ENCODE measurements at regions not wholly inside any gene's neighbourhood (a gene's known extent, or its start where the extent isn't known, plus 50 kb on each side); places are given as distances from the start of the nearest gene placed in this dataset.
A peak's percentile ranks its signal among the peaks of the same experiment; 100 is the strongest.

- DNase-seq, result no peak
These were observed 173.6 kb downstream of the ARHGAP12 start for GRCh38 chr10:31754803-31755624.

DNA sequence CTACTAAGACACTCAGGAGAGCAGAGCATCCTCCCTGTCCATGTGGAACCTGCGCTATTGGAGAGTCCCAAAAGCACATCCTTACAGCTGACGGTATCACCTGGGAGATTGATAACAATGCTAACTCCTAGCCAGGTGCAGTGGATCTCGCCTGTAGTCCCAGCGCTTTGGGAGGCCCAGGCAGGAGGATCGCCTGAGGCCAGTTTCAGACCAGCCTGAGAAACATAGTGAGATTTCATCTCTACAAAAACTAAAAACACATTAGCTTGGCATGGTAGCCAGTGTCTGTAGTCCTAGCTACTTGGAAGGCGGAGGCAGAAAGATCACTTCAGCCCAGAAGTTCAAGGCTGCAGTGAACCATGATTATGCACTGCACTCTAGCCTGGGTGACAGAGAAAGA lies 174.9 kb downstream of the ARHGAP12 start:
- no peak for DNase-seq

GRCh38 chr10:31752170-31752569 lies 176.5 kb downstream of the ARHGAP12 start:
- no peak for DNase-seq

DNA sequence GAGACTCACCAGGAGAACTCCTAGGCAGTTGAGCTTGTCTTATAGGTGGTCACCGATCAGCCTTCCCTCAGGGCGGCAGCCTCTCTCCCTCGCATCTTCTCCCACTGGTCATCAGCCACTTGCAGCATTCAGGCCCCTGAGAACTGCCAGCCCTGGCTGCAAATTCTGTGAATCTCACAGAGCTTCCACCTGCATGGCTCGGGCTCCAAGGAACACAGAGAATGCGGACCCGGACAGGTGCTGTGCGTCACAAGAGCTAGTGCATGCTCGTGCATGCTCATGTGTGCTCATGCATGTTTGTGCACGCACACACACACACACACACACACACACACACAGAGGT lies 176.9 kb downstream of the ARHGAP12 start:
- DNase-seq, result no peak

DNA sequence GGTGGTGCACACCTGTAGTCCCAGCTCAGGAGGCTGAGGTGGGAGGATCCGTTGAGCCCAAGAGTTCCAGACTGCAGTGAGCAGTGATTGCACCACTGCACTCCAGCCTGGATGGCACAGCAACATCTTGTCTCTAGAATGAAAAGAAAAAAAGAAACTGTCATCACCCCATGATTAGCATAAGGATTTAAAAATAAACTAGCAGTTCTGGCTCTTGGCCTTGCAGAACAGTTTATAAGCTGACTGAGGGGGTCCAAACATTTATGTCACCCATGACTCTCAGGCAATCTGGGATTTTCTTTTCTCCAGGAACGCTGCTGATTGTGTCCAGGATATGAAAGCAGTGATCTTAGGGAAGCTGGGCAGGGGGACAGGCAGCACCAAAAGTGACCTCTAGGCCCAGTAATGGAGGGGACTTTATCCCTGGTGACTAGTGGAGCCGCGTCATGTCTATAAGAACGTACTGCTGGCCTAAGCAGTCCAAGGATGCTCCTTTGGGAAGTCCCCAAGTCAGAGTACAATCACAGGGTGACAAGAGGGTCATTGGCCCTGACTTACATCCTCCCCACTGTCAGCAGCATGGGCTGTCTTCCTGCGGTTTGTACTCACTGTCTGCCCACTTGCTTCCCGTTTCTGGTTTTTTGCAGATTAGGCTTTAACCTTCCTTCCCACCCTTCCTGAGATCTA lies 177.4 kb downstream of the ARHGAP12 start:
- peak; percentile 51 for DNase-seq

DNA sequence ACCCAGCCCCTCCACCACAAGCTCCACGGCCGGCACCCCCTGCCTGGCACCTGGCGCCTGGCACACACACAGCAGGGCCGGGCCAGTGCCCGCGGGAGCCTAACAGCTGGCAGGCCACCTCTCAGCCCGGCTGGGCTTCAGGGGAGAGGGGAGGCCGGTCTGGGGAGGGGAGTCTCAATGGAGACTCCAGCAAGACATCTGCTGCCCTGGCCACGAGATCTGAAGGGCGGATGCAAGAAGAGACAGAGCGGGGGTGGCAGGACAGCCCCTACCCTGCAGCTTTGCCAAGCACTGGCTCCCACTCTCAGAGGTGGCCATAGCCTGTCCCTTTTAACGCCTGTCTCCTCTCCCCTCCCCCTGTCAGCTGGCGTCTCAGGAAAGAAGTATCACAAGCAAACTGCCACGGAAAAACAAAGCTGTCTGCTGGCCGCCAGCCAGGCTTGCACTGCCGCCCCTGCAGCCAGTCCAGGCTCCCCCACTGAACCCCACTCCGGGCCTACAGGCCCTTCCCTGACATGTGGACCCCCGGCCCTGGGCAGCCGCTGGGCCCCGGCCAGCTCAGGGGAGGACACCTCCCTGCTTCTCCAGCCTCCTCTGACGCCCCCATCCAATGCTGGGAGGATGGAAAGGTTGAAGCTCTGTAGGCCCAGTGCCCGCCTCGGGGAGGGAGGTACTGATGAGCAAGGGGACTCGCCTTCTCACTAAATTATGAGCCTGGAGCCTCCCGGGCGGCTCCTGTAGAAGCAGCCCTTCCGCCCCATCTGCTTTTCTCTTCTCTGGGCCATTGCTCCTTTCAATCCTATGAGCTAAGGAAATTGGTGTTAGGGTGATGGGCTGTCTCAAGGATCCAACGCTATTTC lies 178.4 kb downstream of the ARHGAP12 start:
- no peak for DNase-seq

DNA sequence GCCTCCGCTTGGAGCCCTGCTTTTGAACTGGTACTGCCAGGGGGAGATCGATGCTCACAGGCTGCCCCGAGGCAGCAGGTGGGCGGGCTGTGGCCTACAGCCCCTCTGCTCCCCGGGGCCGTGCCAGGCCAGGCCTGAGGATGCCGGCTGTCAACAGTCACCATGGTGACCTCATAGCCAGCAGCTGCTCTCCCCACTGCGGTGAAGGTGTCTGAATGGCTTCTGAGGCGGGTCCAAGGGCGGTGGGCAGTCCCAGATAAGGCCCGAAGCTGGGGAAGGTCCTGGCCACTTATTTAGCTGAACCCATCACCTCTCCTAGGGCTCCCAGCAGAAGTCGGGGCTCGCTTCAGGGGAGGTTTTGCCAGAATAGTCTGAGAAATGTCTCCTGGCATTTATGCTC lies 179.3 kb downstream of the ARHGAP12 start:
- no peak for DNase-seq

GRCh38 chr10:31745612-31746376 lies 182.8 kb downstream of the ARHGAP12 start:
- no peak for DNase-seq

GRCh38 chr10:31744025-31744424 lies 184.6 kb downstream of the ARHGAP12 start:
- no peak for DNase-seq

- no peak for DNase-seq
These were observed 186.4 kb downstream of the ARHGAP12 start for GRCh38 chr10:31742255-31742654.

GRCh38 chr10:31741473-31741872 lies 187.2 kb downstream of the ARHGAP12 start:
- DNase-seq, result no peak

DNA sequence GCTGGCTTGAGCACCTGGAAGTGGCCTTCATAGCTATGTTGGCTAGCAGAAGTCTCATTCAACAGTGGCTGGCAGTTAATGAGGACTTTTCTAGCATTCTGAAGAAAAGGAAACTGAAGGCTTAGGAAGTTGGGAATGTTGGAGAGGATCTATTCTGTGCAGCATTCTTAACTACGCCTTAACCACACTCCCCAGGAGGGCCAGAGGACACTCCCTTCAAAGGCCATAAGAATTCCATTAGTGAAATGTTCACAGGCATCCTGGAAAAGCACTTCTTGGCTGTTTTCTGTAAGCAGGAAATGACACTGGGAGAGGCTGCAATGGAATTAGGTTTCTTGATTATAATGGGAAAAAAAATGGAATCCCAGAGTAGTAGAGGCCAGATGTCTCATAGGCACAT lies 188.9 kb downstream of the ARHGAP12 start:
- DNase-seq, result no peak

GRCh38 chr10:31739146-31739545 lies 189.5 kb downstream of the ARHGAP12 start:
- no peak for DNase-seq

- no peak for DNase-seq
These were observed 196.9 kb downstream of the ARHGAP12 start for GRCh38 chr10:31731711-31732110.

- no peak for DNase-seq
These were observed 197.9 kb downstream of the ARHGAP12 start for GRCh38 chr10:31730776-31731175.

GRCh38 chr10:31728698-31729224 lies 199.9 kb downstream of the ARHGAP12 start:
- DNase-seq, result no peak

DNA sequence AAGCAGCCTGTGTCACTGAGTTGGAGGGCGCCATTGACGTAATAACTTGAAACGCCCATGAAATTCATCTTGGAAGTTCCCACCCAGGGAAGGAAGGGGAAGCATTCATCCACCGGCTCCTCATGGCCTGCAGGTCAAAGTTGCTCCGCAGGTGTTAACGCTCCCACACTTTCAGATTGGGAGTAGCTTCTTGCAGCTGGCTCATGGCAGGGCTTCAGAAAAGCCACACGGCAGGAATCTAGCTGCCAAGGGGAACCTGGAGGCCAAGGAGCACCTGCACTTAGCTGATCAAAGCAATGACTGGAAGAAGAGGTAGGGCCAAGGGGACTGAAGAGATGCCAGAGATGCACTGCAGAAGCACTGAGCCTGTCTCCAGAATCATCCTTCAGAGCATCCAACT lies 203.2 kb downstream of the ARHGAP12 start:
- no peak for DNase-seq

DNA sequence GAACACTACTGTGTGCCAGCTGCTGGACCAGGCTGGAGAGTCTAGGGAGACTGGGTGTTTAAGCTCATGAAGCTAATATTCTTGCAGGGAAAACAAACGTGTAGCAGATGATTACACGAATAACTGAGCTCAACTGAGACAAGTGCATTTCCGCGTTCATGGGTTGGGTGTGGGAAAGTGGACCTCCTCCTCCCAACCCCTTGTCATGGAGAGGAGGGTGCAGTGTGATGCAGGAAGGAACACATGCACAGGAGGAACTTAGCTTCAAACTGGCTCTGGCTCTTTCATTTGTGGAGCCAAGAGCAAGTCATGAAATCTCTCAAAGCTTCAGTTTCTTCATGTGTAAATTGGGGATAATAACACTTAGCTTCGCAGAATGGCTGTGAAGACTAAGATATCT lies 204.3 kb downstream of the ARHGAP12 start:
- no peak for DNase-seq

GRCh38 chr10:31723106-31723750 lies 205.4 kb downstream of the ARHGAP12 start:
- DNase-seq, result no peak

- DNase-seq, result no peak
These were observed 207.5 kb downstream of the ARHGAP12 start for GRCh38 chr10:31721096-31721495.

- DNase-seq, result no peak
These were observed 208.1 kb downstream of the ARHGAP12 start for GRCh38 chr10:31720546-31720945.

- DNase-seq, result no peak
These were observed 219.2 kb downstream of the ARHGAP12 start for GRCh38 chr10:31709476-31709875.
